GM10266 (cell line): ENCODE measurements at regions not wholly inside any gene's neighbourhood (a gene's known extent, or its start where the extent isn't known, plus 50 kb on each side); places are given as distances from the start of the nearest gene placed in this dataset.

Experiments
- DNase-seq: peaks from one replicate; pipeline ENCODE4 v3.0.0; 2012; ENCODE audit errors: extremely low spot score
- CTCF ChIP-seq: IDR thresholded peaks from 2 replicates; pipeline ENCODE4 v1.5.1; 2012; ENCODE audit warnings: mild to moderate bottlenecking, low read depth; ENCODE audit not compliant: control insufficient read depth, insufficient read depth; ENCODE audit errors: missing control alignments

- no peak for DNase-seq
- TF ChIP-seq CTCF = no peak
Observed at GRCh38 chr1:56417646-56418045, 161.7 kb downstream of the PLPP3 start.

- DNase-seq = no peak
- no peak for TF ChIP-seq CTCF
Observed at GRCh38 chr1:56416495-56416894, 162.9 kb downstream of the PLPP3 start.

- no peak for DNase-seq
- no peak for TF ChIP-seq CTCF
Observed at GRCh38 chr1:56415720-56416119, 163.6 kb downstream of the PLPP3 start.

- no peak for TF ChIP-seq CTCF
- no peak for DNase-seq
Observed at GRCh38 chr1:56415258-56415657, 164.1 kb downstream of the PLPP3 start.

- TF ChIP-seq CTCF = no peak
- no peak for DNase-seq
Observed at GRCh38 chr1:56414728-56415224, 164.6 kb downstream of the PLPP3 start.

GRCh38 chr1:56413671-56414199 lies 165.6 kb downstream of the PLPP3 start:
- no peak for TF ChIP-seq CTCF
- no peak for DNase-seq

GRCh38 chr1:56411484-56412180 lies 167.7 kb downstream of the PLPP3 start:
- no peak for TF ChIP-seq CTCF
- no peak for DNase-seq
